ENCODE measurements at regions not wholly inside any gene's neighbourhood (a gene's known extent, or its start where the extent isn't known, plus 50 kb on each side); places are given as distances from the start of the nearest gene placed in this dataset.
"Not testable (repeated sequence)": the region's sequence is repeated elsewhere in the genome, so short reads cannot be mapped to it uniquely, and the experiment has no call there.

DNA sequence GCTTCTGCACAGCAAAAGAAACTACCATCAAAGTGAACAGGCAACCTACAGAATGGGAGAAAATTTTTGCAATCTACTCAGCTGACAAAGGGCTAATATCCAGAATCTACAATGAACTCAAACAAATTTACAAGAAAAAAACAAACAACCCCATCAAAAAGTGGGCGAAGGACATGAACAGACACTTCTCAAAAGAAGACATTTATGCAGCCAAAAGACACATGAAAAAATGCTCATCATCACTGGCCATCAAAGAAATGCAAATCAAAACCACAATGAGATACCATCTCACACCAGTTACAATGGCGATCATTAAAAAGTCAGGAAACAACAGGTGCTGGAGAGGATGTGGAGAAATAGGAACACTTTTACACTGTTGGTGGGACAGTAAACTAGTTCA is 132.0 kb downstream of the ZFAND4 start:
- not testable (repeated sequence) for H3K36me3 ChIP-seq (ENCODE audit: control insufficient read depth in 3 of 3, insufficient read depth in 2 of 3, low read depth in 1 of 3, low read length in 3 of 3); H3K4me1 ChIP-seq (ENCODE audit: control insufficient read depth in 3 of 3, insufficient read depth in 2 of 3, low read depth in 1 of 3, low read length in 2 of 3); FAIRE-seq; H3K9me3 ChIP-seq (ENCODE audit: control insufficient read depth in 2 of 2, insufficient read depth in 1 of 2, low read depth in 1 of 2, low read length in 1 of 2); H3K27me3 ChIP-seq (ENCODE audit: control insufficient read depth in 3 of 3, insufficient read depth in 3 of 3, low read length in 3 of 3); H3K27ac ChIP-seq (ENCODE audit: low read depth in 1 of 3, low read length in 2 of 3); H3K4me3 ChIP-seq (ENCODE audit: low read depth in 1 of 3, low read length in 3 of 3); DNase-seq
- 83 to 100% (median 100%) methylated on average over 1 of the region's 2 CpGs for WGBS, 3 donors

DNA sequence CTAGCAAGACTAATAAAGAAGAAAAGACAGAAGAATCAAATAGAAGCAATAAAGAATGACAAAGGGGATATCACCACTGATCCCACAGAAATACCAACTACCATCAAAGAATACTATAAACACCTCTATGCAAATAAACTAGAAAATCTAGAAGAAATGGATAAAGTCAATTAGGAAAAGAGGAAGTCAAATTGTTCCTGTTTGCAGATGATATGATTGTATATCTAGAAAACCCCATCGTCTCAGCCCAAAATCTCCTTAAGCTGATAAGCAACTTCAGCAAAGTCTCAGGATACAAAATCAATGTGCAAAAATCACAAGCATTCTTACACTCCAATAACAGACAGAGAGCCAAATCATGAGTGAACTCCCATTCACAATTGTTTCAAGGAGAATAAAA is 133.0 kb downstream of the ZFAND4 start:
- WGBS, 3 donors: 50 to 86% (median 57%) methylated on average over 1 of the region's 1 CpG
- H3K4me1 ChIP-seq (ENCODE audit: control insufficient read depth in 3 of 3, insufficient read depth in 2 of 3, low read depth in 1 of 3, low read length in 2 of 3); H3K36me3 ChIP-seq (ENCODE audit: control insufficient read depth in 3 of 3, insufficient read depth in 2 of 3, low read depth in 1 of 3, low read length in 3 of 3); DNase-seq; H3K27ac ChIP-seq (ENCODE audit: low read depth in 1 of 3, low read length in 2 of 3); FAIRE-seq; H3K4me3 ChIP-seq (ENCODE audit: low read depth in 1 of 3, low read length in 3 of 3); H3K9me3 ChIP-seq (ENCODE audit: control insufficient read depth in 2 of 2, insufficient read depth in 1 of 2, low read depth in 1 of 2, low read length in 1 of 2); H3K27me3 ChIP-seq (ENCODE audit: control insufficient read depth in 3 of 3, insufficient read depth in 3 of 3, low read length in 3 of 3): not testable (repeated sequence)

DNA sequence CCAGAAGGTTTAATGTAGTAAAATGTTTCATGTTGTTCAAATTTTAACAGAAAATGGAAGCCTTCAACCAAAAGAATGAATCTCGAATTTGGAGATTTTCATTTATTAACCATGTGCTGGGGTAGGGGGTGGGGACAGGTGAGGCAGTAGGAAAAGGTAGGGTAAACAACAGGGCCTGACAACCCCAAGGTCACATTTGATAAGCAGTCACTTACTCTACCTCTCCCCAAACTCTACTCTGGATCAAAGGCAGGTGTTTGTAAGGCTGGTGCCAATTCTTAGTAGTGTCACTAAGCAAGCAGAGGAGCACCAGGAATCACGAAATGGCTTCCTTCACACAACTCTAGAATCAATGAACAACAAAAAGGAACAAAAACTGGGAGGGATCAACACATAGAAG is 138.0 kb downstream of the ZFAND4 start:
- DNase-seq (no peak), FAIRE-seq (no peak)
- H3K4me1 ChIP-seq (ENCODE audit: control insufficient read depth in 3 of 3, insufficient read depth in 2 of 3, low read depth in 1 of 3, low read length in 2 of 3): no peaks in the 10 kb centered on the region
- no peak overlapping the region for H3K4me3 ChIP-seq (ENCODE audit: low read depth in 1 of 3, low read length in 3 of 3)
- no peaks in the 10 kb centered on the region for H3K27me3 ChIP-seq (ENCODE audit: control insufficient read depth in 3 of 3, insufficient read depth in 3 of 3, low read length in 3 of 3)
- WGBS, 3 donors: 79 to 96% (median 92%) methylated on average over 2 of the region's 2 CpGs
- H3K9me3 ChIP-seq (ENCODE audit: control insufficient read depth in 2 of 2, insufficient read depth in 1 of 2, low read depth in 1 of 2, low read length in 1 of 2): no peaks in the 10 kb centered on the region
- no peak overlapping the region for H3K27ac ChIP-seq (ENCODE audit: low read depth in 1 of 3, low read length in 2 of 3)
- peaks cover 0 to 6% (median 0%) of the 10 kb centered on the region in 3 donors for H3K36me3 ChIP-seq (ENCODE audit: control insufficient read depth in 3 of 3, insufficient read depth in 2 of 3, low read depth in 1 of 3, low read length in 3 of 3)

DNA sequence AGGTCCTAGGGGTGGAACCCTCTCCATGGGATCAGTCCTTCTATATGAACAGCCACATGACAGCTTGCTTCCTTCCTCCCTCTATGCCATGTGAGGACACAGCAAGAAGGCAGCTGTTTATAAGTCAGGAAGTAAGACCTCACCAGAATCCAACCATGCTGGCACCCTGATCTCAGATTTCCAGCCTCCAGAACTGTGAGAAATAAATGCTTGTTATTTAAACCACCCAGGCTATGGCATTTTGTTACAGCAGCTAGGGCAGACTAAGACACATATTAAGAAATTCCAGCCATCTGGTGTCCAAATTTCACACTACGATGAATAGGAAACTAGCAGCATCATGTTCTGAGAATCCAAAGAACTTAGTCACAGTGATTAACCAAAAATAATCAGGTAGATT is 140.1 kb downstream of the ZFAND4 start:
- WGBS, 3 donors: 93 to 97% (median 97%) methylated on average over 1 of the region's 1 CpG
- no peaks in the 10 kb centered on the region for H3K9me3 ChIP-seq (ENCODE audit: control insufficient read depth in 2 of 2, insufficient read depth in 1 of 2, low read depth in 1 of 2, low read length in 1 of 2)
- no peak for FAIRE-seq

DNA sequence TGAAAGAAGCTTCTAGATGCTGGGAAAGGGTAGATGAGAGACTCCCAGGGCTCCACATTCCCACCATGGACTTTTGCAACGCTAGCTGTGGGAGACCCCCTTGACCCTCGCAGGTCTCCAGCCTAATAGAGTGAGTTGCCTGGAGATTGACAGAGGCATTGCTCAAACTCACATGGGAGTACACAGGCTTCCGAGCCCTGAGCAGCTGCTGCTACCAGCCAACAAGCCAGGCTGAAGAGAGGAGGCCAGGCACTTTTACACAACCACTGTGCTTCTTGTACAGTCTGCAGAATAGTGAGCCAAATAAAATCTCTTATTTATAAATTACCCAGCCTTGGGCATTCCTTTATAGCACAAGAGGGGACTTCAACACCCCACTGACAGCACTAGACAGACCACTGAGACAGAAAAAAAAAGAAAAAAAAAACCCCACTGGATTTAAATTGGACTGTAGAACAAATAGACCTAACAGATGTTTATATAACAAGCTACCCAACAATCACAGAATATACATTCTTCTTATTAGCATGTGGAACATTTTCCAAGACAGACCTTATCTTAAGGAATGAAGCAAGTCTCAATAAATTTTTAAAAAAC is 146.2 kb downstream of the ZFAND4 start:
- Histone ChIP-seq H3K27me3 (ENCODE audit: control insufficient read depth in 3 of 3, insufficient read depth in 3 of 3, low read length in 3 of 3) (no peaks in the 10 kb centered on the region), H3K9me3 (ENCODE audit: control insufficient read depth in 2 of 2, insufficient read depth in 1 of 2, low read depth in 1 of 2, low read length in 1 of 2) (no peaks in the 10 kb centered on the region), H3K27ac (ENCODE audit: low read depth in 1 of 3, low read length in 2 of 3) (no peak overlapping the region), H3K4me1 (ENCODE audit: control insufficient read depth in 3 of 3, insufficient read depth in 2 of 3, low read depth in 1 of 3, low read length in 2 of 3) (no peaks in the 10 kb centered on the region), H3K4me3 (ENCODE audit: low read depth in 1 of 3, low read length in 3 of 3) (no peak overlapping the region), H3K36me3 (ENCODE audit: control insufficient read depth in 3 of 3, insufficient read depth in 2 of 3, low read depth in 1 of 3, low read length in 3 of 3) (peaks cover 0 to 6% (median 0%) of the 10 kb centered on the region in 3 donors)
- FAIRE-seq (no peak), DNase-seq (no peak)
- WGBS, 3 donors: 76 to 93% (median 88%) methylated on average over 3 of the region's 3 CpGs

More for the DNA sequence above, 140.1 kb downstream of the ZFAND4 start:
- H3K36me3 ChIP-seq (ENCODE audit: control insufficient read depth in 3 of 3, insufficient read depth in 2 of 3, low read depth in 1 of 3, low read length in 3 of 3): peaks cover 0 to 6% (median 0%) of the 10 kb centered on the region in 3 donors
- no peak overlapping the region for H3K4me3 ChIP-seq (ENCODE audit: low read depth in 1 of 3, low read length in 3 of 3)
- H3K4me1 ChIP-seq (ENCODE audit: control insufficient read depth in 3 of 3, insufficient read depth in 2 of 3, low read depth in 1 of 3, low read length in 2 of 3): no peaks in the 10 kb centered on the region
- H3K27me3 ChIP-seq (ENCODE audit: control insufficient read depth in 3 of 3, insufficient read depth in 3 of 3, low read length in 3 of 3): no peaks in the 10 kb centered on the region
- no peak overlapping the region for H3K27ac ChIP-seq (ENCODE audit: low read depth in 1 of 3, low read length in 2 of 3)
- DNase-seq: no peak

DNA sequence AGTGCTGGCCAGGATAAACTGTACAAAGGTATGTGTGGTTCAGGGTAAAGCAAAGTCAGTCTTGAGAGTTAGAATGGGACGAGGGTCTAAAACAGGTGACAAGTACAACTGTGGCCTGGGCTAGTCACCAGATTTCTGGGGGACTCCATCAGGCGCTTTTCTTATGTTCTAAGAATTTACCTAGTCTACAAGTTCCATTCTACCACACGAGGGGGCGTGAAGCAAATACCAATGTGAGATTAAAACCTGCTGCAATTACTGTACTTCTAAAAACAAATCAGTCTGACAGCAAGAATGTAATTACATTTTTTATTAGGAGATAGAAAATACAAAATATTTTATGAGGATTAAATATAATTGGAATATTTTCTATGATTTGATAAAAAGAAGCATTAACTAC is 146.5 kb downstream of the ALOX5 start:
- 94 to 96% (median 95%) methylated on average over 4 of the region's 4 CpGs for WGBS, 3 donors

DNA sequence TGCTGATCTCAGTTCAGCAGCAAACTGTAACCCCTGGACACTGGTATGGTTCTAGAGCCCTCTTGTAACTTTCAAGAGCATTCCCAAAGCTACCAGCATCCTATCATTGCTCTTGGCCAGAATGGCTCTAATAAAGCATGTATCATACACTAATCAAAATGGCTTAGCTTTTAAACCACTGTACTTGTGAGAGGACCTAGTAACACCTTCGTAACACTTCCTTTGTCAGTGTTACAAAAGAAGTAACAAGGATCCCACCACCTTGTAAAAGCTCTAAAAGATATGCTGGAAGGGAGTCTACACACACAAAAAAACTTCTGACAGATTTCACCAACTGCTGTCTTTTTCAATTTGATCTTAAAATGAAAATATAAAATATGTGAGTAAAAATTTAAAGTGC is 144.7 kb downstream of the ALOX5 start:
- FAIRE-seq (no peak), DNase-seq (no peak)
- H3K36me3 ChIP-seq (ENCODE audit: control insufficient read depth in 3 of 3, insufficient read depth in 2 of 3, low read depth in 1 of 3, low read length in 3 of 3): no peaks in the 10 kb centered on the region
- 95 to 97% (median 97%) methylated on average over 1 of the region's 1 CpG for WGBS, 3 donors
- H3K27me3 ChIP-seq (ENCODE audit: control insufficient read depth in 3 of 3, insufficient read depth in 3 of 3, low read length in 3 of 3): no peaks in the 10 kb centered on the region
- H3K4me3 ChIP-seq (ENCODE audit: low read depth in 1 of 3, low read length in 3 of 3): no peak overlapping the region
- H3K9me3 ChIP-seq (ENCODE audit: control insufficient read depth in 2 of 2, insufficient read depth in 1 of 2, low read depth in 1 of 2, low read length in 1 of 2): no peaks in the 10 kb centered on the region
- no peak overlapping the region for H3K27ac ChIP-seq (ENCODE audit: low read depth in 1 of 3, low read length in 2 of 3)
- H3K4me1 ChIP-seq (ENCODE audit: control insufficient read depth in 3 of 3, insufficient read depth in 2 of 3, low read depth in 1 of 3, low read length in 2 of 3): no peaks in the 10 kb centered on the region

More for the DNA sequence above, 146.5 kb downstream of the ALOX5 start:
- no peak overlapping the region for H3K27ac ChIP-seq (ENCODE audit: low read depth in 1 of 3, low read length in 2 of 3)
- DNase-seq (no peak), FAIRE-seq (no peak)
- no peaks in the 10 kb centered on the region for H3K4me1 ChIP-seq (ENCODE audit: control insufficient read depth in 3 of 3, insufficient read depth in 2 of 3, low read depth in 1 of 3, low read length in 2 of 3)
- no peak overlapping the region for H3K4me3 ChIP-seq (ENCODE audit: low read depth in 1 of 3, low read length in 3 of 3)
- H3K9me3 ChIP-seq (ENCODE audit: control insufficient read depth in 2 of 2, insufficient read depth in 1 of 2, low read depth in 1 of 2, low read length in 1 of 2): no peaks in the 10 kb centered on the region
- H3K27me3 ChIP-seq (ENCODE audit: control insufficient read depth in 3 of 3, insufficient read depth in 3 of 3, low read length in 3 of 3): no peaks in the 10 kb centered on the region
- no peaks in the 10 kb centered on the region for H3K36me3 ChIP-seq (ENCODE audit: control insufficient read depth in 3 of 3, insufficient read depth in 2 of 3, low read depth in 1 of 3, low read length in 3 of 3)

DNA sequence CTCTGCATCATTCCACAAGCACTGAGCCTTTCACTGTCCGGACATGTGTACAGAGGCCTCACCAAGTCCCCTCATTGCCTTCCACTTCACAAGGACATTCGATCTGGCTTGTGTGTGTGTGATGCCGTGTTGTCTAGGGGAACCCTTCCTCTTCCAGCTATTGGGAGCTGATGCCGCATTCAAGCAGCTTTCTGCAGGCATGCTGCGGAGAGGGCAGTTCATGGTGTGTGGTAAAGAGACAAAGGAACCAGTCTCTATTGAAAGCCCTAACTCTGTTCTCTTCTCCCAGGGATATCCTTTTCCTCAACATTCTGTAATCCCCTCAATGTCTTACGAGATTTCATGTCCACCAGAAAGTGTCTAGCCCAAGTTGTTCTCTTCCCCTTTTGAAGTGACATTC is 141.6 kb downstream of the ALOX5 start:
- no peaks in the 10 kb centered on the region for H3K9me3 ChIP-seq (ENCODE audit: control insufficient read depth in 2 of 2, insufficient read depth in 1 of 2, low read depth in 1 of 2, low read length in 1 of 2)
- H3K27ac ChIP-seq (ENCODE audit: low read depth in 1 of 3, low read length in 2 of 3): no peak overlapping the region
- FAIRE-seq: no peak
- H3K4me1 ChIP-seq (ENCODE audit: control insufficient read depth in 3 of 3, insufficient read depth in 2 of 3, low read depth in 1 of 3, low read length in 2 of 3): no peaks in the 10 kb centered on the region
- DNase-seq: no peak
- H3K4me3 ChIP-seq (ENCODE audit: low read depth in 1 of 3, low read length in 3 of 3): no peak overlapping the region
- H3K36me3 ChIP-seq (ENCODE audit: control insufficient read depth in 3 of 3, insufficient read depth in 2 of 3, low read depth in 1 of 3, low read length in 3 of 3): no peaks in the 10 kb centered on the region
- no peaks in the 10 kb centered on the region for H3K27me3 ChIP-seq (ENCODE audit: control insufficient read depth in 3 of 3, insufficient read depth in 3 of 3, low read length in 3 of 3)
- 91 to 94% (median 93%) methylated on average over 6 of the region's 6 CpGs for WGBS, 3 donors

Measured in small intestine (tissue), 7 donors.